Thymus (tissue), 11 donors: ENCODE measurements at regions not wholly inside any gene's neighbourhood (a gene's known extent, or its start where the extent isn't known, plus 50 kb on each side); places are given as distances from the start of the nearest gene placed in this dataset.

Source experiments
- DNase-seq, 9 donors: peaks; one replicate each; pipeline ENCODE4 v3.0.0-alpha.2; 2013; ENCODE audit warnings: low spot score in 9 of 9, low read depth in 6 of 9, missing footprints in 1 of 9
- H3K27ac ChIP-seq, 2 donors: one replicate each; pipeline ENCODE4 v1.5.1; 2013; ENCODE audit warnings: control low read depth in 1 of 2, low read depth in 1 of 2, low read length in 1 of 2, mild to moderate bottlenecking in 1 of 2, moderate library complexity in 1 of 2
- H3K27me3 ChIP-seq, 2 donors: one replicate each; pipeline ENCODE4 v1.5.1; 2013; ENCODE audit warnings: low read length in 1 of 2; ENCODE audit not compliant: control insufficient read depth in 2 of 2, insufficient read depth in 1 of 2
- H3K36me3 ChIP-seq, 2 donors: one replicate each; pipeline ENCODE4 v1.5.1; 2013; ENCODE audit warnings: low read length in 1 of 2, mild to moderate bottlenecking in 1 of 2, moderate library complexity in 1 of 2; ENCODE audit not compliant: control insufficient read depth in 2 of 2, insufficient read depth in 2 of 2
- H3K4me1 ChIP-seq, 2 donors: one replicate each; pipeline ENCODE4 v1.5.1; 2013; ENCODE audit warnings: low read length in 2 of 2; ENCODE audit not compliant: control insufficient read depth in 2 of 2, insufficient read depth in 2 of 2
- H3K4me3 ChIP-seq, 2 donors: one replicate each; pipeline ENCODE4 v1.5.1; 2013; ENCODE audit warnings: low read length in 2 of 2, control low read depth in 1 of 2, mild to moderate bottlenecking in 1 of 2
- H3K9me3 ChIP-seq, 2 donors: one replicate each; pipeline ENCODE4 v1.5.1; 2013; ENCODE audit warnings: low read length in 1 of 2, mild to moderate bottlenecking in 1 of 2; ENCODE audit not compliant: control insufficient read depth in 2 of 2, insufficient read depth in 1 of 2
- WGBS: extraction: QIAGEN DNeasy Blood & Tissue Kit; methylation state at CpG from one replicate; pipeline ENCODE4 v1.1.7; 2013; 5-methylcytosine and 5-hydroxymethylcytosine counted together
- donor health status: healthy.

DNA sequence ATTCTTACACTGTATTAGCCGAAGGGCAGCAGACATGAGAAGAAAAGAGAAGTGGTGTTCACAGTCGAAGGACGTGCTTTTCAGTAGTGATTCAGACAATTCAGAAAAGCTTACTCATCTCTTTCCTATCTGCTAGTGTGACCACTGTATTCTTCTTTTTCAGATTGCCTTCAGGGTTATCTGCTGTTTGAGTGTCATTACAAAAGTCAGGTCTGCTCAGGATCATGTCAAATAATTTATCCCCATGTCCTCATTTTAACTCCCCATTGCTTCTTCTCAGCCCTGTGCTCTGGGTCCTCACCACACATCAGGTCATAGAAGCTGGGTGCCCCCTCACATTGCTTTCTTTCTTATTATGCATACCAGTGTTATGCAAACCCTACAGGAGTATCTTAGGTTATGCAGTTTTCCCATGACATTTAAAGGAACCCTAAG is 394.0 kb downstream of the CETN3 start:
- Histone ChIP-seq H3K36me3 (no peaks in the 10 kb centered on the region), H3K9me3 (no peaks in the 10 kb centered on the region), H3K27ac (no peak overlapping the region), H3K4me1 (no peaks in the 10 kb centered on the region), H3K27me3 (no peaks in the 10 kb centered on the region), H3K4me3 (no peak overlapping the region)
- 49% methylated on average over 3 of the region's 3 CpGs for WGBS
- no peak for DNase-seq

DNA sequence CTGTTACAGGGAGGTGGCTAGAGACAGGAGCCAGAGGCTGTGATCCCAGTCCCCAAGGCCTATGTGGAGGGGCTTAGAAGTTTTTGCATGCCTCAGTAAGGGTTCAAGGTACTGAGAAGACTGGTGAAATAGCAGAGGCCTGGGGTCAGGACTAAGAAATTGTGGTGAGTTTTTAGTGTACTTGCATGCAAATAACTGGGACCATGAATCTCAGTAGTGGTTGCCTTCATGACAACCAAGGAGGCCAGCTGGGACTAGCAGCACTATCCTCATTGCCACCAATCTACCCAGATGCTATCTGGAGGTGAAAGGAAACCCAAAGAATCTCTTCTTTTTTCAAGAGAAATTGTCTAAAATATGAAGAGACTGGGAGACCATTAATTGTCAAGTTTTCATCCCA is 395.1 kb downstream of the CETN3 start:
- no peak overlapping the region for H3K4me3 ChIP-seq
- no peaks in the 10 kb centered on the region for H3K4me1 ChIP-seq
- H3K9me3 ChIP-seq, result no peaks in the 10 kb centered on the region
- H3K27me3 ChIP-seq, result no peaks in the 10 kb centered on the region
- no peaks in the 10 kb centered on the region for H3K36me3 ChIP-seq
- no peak overlapping the region for H3K27ac ChIP-seq
- no peak for DNase-seq

DNA sequence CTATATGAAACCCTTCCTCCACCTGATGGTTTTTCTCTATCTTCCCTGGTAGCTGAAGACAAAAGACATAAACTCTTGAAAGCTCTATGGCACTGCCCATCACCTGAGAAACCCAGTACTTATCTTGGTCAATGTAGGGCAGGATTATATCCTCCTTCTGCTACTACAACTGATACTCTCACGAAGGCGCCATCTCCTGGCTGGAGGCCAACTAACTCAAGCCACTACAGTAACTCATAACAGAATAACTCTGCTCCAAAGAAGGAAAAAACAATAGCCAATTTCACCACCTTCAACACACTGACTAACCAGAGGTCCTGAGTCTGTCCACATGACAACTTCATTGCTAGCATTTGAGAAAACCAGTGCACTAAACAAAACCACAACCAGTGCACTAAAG is 409.2 kb downstream of the CETN3 start:
- Histone ChIP-seq H3K9me3 (no peaks in the 10 kb centered on the region), H3K4me1 (no peaks in the 10 kb centered on the region), H3K36me3 (no peaks in the 10 kb centered on the region), H3K27me3 (no peaks in the 10 kb centered on the region), H3K27ac (no peak overlapping the region), H3K4me3 (no peak overlapping the region)
- 94% methylated on average over 2 of the region's 2 CpGs for WGBS
- no peak for DNase-seq

DNA sequence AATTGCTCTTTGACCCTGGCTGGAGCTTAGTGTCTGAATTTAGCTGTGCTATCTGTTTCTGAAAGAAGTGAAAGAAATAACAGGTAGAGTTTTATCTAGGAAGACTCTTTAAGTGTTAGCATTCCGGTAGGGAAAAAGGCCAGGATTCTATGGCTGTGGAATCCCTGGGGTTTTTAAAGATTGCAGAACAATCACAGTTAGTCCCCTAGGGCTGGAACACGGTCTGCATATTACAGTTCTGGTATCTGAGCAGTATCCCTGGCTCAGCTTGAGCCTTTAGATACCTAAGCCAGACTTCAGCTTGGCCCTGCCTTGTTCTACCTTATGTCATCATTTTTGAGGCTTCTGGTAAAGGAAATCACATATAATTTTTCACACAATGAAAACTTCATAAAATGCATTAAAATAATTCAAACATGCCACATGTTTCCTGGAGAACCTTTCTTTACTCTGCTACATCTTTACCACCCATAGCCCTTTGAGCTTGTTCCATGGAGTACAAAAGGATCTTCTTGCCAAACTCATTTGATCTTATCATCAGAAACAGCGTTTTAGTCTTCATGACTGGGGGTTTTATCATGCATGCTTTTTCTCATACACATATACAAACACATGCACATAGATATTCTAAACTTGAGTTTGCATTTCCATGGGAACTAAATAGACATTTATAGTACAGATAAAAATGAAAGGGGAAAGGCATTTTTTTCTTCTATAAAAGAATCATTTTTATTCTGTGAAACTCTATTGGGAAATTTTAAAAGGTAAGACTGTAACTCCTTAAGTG is 410.8 kb downstream of the CETN3 start:
- H3K4me1 ChIP-seq, result no peaks in the 10 kb centered on the region
- no peak overlapping the region for H3K4me3 ChIP-seq
- H3K27ac ChIP-seq, result no peak overlapping the region
- no peak for DNase-seq
- H3K9me3 ChIP-seq, result no peaks in the 10 kb centered on the region
- H3K27me3 ChIP-seq, result no peaks in the 10 kb centered on the region
- WGBS, result 84% methylated on average over 3 of the region's 3 CpGs
- H3K36me3 ChIP-seq, result no peaks in the 10 kb centered on the region

DNA sequence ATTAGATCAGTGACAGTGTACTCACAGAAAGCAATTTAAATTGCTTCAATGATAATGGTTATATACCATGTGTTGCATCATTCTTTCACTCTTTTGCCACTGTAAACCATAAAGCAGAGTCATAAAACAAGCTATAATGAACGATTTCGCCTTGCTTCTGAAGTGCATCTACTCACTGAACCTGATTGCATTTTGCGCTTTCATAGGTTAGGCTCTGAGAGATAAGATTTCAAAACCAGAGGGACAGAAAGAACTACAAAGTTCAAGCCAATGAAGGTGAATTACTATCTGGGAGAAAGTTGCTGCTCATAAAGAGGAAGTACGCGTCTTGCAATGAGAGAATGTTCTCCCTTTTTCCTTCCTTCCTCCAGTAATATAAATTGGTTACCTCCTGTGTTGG is 412.7 kb downstream of the CETN3 start:
- Histone ChIP-seq H3K9me3 (no peaks in the 10 kb centered on the region), H3K27me3 (no peaks in the 10 kb centered on the region), H3K4me1 (no peaks in the 10 kb centered on the region), H3K27ac (no peak overlapping the region), H3K36me3 (no peaks in the 10 kb centered on the region), H3K4me3 (no peak overlapping the region)
- 86% methylated on average over 5 of the region's 5 CpGs for WGBS
- DNase-seq, result no peak

DNA sequence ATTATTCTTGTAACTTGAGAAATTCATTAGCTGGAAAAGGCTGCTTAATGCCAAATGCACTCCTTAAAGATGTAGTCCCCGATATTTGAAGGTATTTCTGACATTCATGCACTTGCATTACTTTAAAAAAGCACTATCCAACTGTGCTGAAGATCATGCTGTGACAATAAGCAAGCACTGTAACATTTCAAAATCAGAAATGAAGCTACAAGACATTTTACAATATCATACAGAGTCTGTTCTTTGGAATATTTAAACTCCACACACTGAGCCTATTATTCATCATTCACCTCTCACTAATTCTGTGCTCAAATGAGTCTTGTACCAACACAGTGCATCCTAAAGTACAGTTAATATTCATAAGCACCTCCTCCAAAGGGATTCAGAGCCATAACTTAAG is 413.2 kb downstream of the CETN3 start:
- Histone ChIP-seq H3K4me3 (no peak overlapping the region), H3K4me1 (no peaks in the 10 kb centered on the region), H3K27me3 (no peaks in the 10 kb centered on the region), H3K27ac (no peak overlapping the region), H3K9me3 (no peaks in the 10 kb centered on the region), H3K36me3 (no peaks in the 10 kb centered on the region)
- WGBS, result 85% methylated on average over 1 of the region's 1 CpG
- no peak for DNase-seq

DNA sequence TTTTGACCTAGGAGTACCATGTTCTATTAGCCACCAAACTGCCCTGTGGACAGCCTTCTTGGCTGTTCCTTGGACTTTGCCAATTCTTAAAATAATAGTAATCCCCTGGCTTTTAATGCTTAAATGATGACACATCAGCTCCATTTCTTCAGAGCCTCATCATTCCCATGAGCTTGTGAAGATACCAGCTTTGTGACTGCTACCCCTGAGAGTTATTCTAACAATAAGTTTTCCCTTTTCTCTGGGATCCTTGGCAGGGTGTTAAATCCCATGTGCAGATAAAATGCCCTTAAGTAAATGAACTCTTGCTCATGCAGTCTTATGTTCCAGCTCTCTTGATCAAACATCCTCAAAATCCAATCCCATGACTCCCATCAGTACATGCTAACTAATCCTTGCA is 415.3 kb downstream of the CETN3 start:
- H3K4me1 ChIP-seq, result no peaks in the 10 kb centered on the region
- H3K4me3 ChIP-seq, result no peak overlapping the region
- H3K27ac ChIP-seq, result no peak overlapping the region
- H3K36me3 ChIP-seq, result no peaks in the 10 kb centered on the region
- DNase-seq, result no peak
- H3K27me3 ChIP-seq, result no peaks in the 10 kb centered on the region
- H3K9me3 ChIP-seq, result no peaks in the 10 kb centered on the region

DNA sequence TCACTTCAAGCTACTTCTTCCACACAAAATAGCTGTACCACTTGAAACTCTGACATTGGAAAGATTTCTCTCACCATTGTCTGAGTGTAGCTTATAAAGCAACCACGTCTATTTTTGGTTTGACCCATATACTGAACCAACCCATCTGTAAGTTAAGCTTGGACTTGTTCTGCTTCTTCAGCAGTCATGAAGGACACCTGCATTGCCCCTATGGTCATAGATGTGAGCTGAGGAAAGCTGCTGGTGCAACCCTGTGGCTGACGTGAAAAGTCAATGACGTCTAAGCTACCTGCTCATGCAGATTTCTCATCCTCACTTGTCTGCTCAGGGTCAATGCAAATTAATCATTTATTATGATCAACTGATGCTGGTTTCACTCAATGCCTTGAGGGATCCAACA is 417.4 kb downstream of the CETN3 start:
- H3K27me3 ChIP-seq, result no peaks in the 10 kb centered on the region
- 95% methylated on average over 3 of the region's 3 CpGs for WGBS
- no peak for DNase-seq

DNA sequence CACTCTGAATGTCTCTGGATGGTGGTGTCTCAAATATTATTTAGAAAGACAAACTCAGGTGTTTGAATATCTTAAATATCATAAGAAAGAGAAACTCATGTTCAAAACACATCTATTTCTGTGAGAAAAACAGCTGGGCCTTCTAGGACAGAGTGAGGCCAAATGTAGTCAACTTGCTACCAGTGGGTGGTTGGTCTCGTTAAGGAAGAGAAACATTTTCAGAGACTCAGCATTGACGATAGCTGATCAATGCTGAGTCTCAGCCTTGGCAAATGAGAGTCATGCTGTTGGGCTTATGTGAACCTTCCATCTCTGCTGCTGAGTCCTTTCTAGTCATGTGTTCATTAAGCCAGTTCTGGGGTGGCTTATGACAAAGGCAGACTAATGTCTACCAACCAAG is 418.0 kb downstream of the CETN3 start:
- Histone ChIP-seq H3K36me3 (no peaks in the 10 kb centered on the region), H3K4me1 (no peaks in the 10 kb centered on the region), H3K9me3 (no peaks in the 10 kb centered on the region), H3K27me3 (no peaks in the 10 kb centered on the region), H3K27ac (no peak overlapping the region), H3K4me3 (no peak overlapping the region)
- WGBS, result 96% methylated on average over 2 of the region's 2 CpGs
- DNase-seq, result no peak

More for the DNA sequence above, 417.4 kb downstream of the CETN3 start:
- no peaks in the 10 kb centered on the region for H3K4me1 ChIP-seq
- no peaks in the 10 kb centered on the region for H3K9me3 ChIP-seq
- no peaks in the 10 kb centered on the region for H3K36me3 ChIP-seq
- H3K27ac ChIP-seq, result no peak overlapping the region
- H3K4me3 ChIP-seq, result no peak overlapping the region

DNA sequence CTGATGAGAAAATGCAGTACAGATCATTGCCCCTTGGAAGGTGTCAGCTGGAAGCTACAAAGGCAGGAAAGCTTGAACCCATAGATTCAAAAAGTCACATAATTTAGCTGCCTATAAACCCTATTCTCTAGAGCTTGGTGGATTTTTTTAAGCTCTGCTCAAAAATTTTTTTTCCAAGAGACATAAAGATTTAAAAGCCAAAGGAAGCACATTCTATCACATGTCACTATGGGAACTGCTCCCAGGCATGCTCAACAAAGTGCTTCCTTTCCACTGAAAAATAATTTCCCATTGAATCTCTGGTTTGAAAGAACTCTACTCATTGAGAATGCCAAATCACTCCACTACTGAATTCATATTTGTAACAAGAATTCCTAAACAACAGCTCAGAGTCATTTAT is 419.8 kb downstream of the CETN3 start:
- Histone ChIP-seq H3K27ac (no peak overlapping the region), H3K4me1 (no peaks in the 10 kb centered on the region), H3K9me3 (no peaks in the 10 kb centered on the region), H3K4me3 (no peak overlapping the region), H3K27me3 (no peaks in the 10 kb centered on the region), H3K36me3 (no peaks in the 10 kb centered on the region)
- DNase-seq, result no peak
